HG02610 (cell line): ENCODE measurements at regions not wholly inside any gene's neighbourhood (a gene's known extent, or its start where the extent isn't known, plus 50 kb on each side); places are given as distances from the start of the nearest gene placed in this dataset.

Source experiments
- ATAC-seq: cut with Tn5 transposase; IDR thresholded peaks from one replicate; pipeline ENCODE4 v1.9.1; 2021; ENCODE audit warnings: mild to moderate bottlenecking, moderate library complexity; ENCODE audit not compliant: unreplicated experiment

- ATAC-seq: no peak
Measured at GRCh38 chrX:149275836-149276235, 229.3 kb downstream of the IDS start.

GRCh38 chrX:149274516-149275105 is 230.5 kb downstream of the IDS start:
- no peak for ATAC-seq

- no peak for ATAC-seq
Measured at GRCh38 chrX:149272690-149273463, 232.2 kb downstream of the IDS start.

- ATAC-seq: peak; percentile 79
Measured at GRCh38 chrX:149267878-149268813, 237.0 kb downstream of the IDS start.

GRCh38 chrX:149262086-149262485 is 243.0 kb downstream of the IDS start:
- ATAC-seq: no peak

- ATAC-seq: no peak
Measured at GRCh38 chrX:149259241-149259640, 245.9 kb downstream of the IDS start.

GRCh38 chrX:149255860-149256259 is 249.2 kb downstream of the IDS start:
- ATAC-seq: no peak

- no peak for ATAC-seq
Measured at GRCh38 chrX:149248073-149248625, 257.0 kb downstream of the IDS start.

GRCh38 chrX:149230689-149231088 is 274.4 kb downstream of the IDS start:
- no peak for ATAC-seq

- no peak for ATAC-seq
Measured at GRCh38 chrX:149223854-149224253, 281.3 kb downstream of the IDS start.

- ATAC-seq: no peak
Measured at GRCh38 chrX:149222040-149222439, 283.1 kb downstream of the IDS start.

GRCh38 chrX:149221230-149221629 is 283.9 kb downstream of the IDS start:
- no peak for ATAC-seq

- ATAC-seq: no peak
Measured at GRCh38 chrX:149213264-149213663, 291.8 kb downstream of the IDS start.

- peak; percentile 5 for ATAC-seq
Measured at GRCh38 chrX:149208307-149208706, 296.8 kb downstream of the IDS start.

- ATAC-seq: peak; percentile 57
Measured at GRCh38 chrX:149207518-149207917, 297.6 kb downstream of the IDS start.

GRCh38 chrX:149205937-149206336 is 299.2 kb downstream of the IDS start:
- ATAC-seq: no peak

GRCh38 chrX:149205081-149205480 is 300.0 kb downstream of the IDS start:
- ATAC-seq: no peak

GRCh38 chrX:149199734-149200133 is 305.4 kb downstream of the IDS start:
- no peak for ATAC-seq

GRCh38 chrX:149198980-149199732 is 305.9 kb downstream of the IDS start:
- ATAC-seq: peak; percentile 92

- ATAC-seq: no peak
Measured at GRCh38 chrX:149185087-149185486, 320.0 kb downstream of the IDS start.
